DMS153 treated with DMSO at 0.1 percent for 48 hours (cell line): ENCODE measurements at regions not wholly inside any gene's neighbourhood (a gene's known extent, or its start where the extent isn't known, plus 50 kb on each side); places are given as distances from the start of the nearest gene placed in this dataset.

Experiments
- DNase-seq: peaks from one replicate; lab custom pipeline; 2025; ENCODE audit not compliant: unreplicated experiment; lab: John Stamatoyannopoulos, UW

- DNase-seq, result no peak
Measured at GRCh38 chr4:112093636-112094202, 51.5 kb upstream of the FAM241A start.

GRCh38 chr4:112094330-112094729 is 50.9 kb upstream of the FAM241A start:
- DNase-seq, result no peak
